Hepatocyte (in vitro differentiated cells): ENCODE measurements at regions not wholly inside any gene's neighbourhood (a gene's known extent, or its start where the extent isn't known, plus 50 kb on each side); places are given as distances from the start of the nearest gene placed in this dataset.

ENCODE experiments used
- DNase-seq: peaks from one replicate; pipeline ENCODE4 v3.0.0-alpha.2; 2016; ENCODE audit warnings: low spot score
- H2AFZ ChIP-seq: fragments of 200-600 bp; sonication (generic); 2 replicates; pipeline ENCODE4 v1.6.0; 2016; ENCODE audit warnings: antibody characterized with exemption, mild to moderate bottlenecking
- H3K27ac ChIP-seq: fragments of 200-600 bp; sonication (generic); 2 replicates; pipeline ENCODE4 v1.5.1; 2016; ENCODE audit warnings: mild to moderate bottlenecking
- H3K27me3 ChIP-seq: fragments of 200-600 bp; sonication (generic); 2 replicates; pipeline ENCODE4 v1.6.1; 2016
- H3K36me3 ChIP-seq: fragments of 200-600 bp; sonication (generic); replicated peaks from 2 replicates; pipeline ENCODE4 v1.5.1; 2016; ENCODE audit warnings: low read depth; ENCODE audit not compliant: insufficient read depth
- H3K4me1 ChIP-seq: fragments of 200-600 bp; sonication (generic); 2 replicates; pipeline ENCODE4 v1.5.1; 2016; ENCODE audit warnings: mild to moderate bottlenecking, moderate library complexity; ENCODE audit not compliant: insufficient read depth
- H3K4me2 ChIP-seq: fragments of 200-600 bp; sonication (generic); 2 replicates; pipeline ENCODE4 v1.6.0; 2016
- H3K4me3 ChIP-seq: fragments of 200-600 bp; sonication (generic); 2 replicates; pipeline ENCODE4 v1.5.1; 2016; ENCODE audit warnings: mild to moderate bottlenecking
- H3K79me2 ChIP-seq: fragments of 200-600 bp; sonication (generic); 2 replicates; pipeline ENCODE4 v1.6.0; 2017; ENCODE audit warnings: mild to moderate bottlenecking
- H3K9me2 ChIP-seq: fragments of 200-600 bp; sonication (generic); replicated peaks from 2 replicates; pipeline ENCODE4 v1.6.0; 2017; ENCODE audit warnings: mild to moderate bottlenecking; ENCODE audit not compliant: insufficient read depth
- H3K9me3 ChIP-seq: fragments of 200-600 bp; sonication (generic); 2 replicates; pipeline ENCODE4 v1.5.1; 2016; ENCODE audit warnings: low read depth, mild to moderate bottlenecking
- H4K20me1 ChIP-seq: fragments of 200-600 bp; sonication (generic); 2 replicates; pipeline ENCODE4 v1.6.0; 2016; ENCODE audit warnings: mild to moderate bottlenecking; ENCODE audit not compliant: insufficient read depth, poor library complexity, severe bottlenecking
- CTCF ChIP-seq: fragments of 200-600 bp; sonication (generic); IDR thresholded peaks from 2 replicates; pipeline ENCODE4 v1.5.1; 2016; ENCODE audit warnings: antibody characterized with exemption, mild to moderate bottlenecking; ENCODE audit not compliant: poor library complexity
- EZH2 ChIP-seq: fragments of 200-600 bp; sonication (generic); IDR thresholded peaks from 2 replicates; pipeline ENCODE4 v1.6.1; 2016; ENCODE audit warnings: antibody characterized with exemption, mild to moderate bottlenecking, borderline replicate concordance
- EZH2phosphoT487 ChIP-seq: fragments of 200-600 bp; sonication (generic); IDR thresholded peaks from one replicate; pipeline ENCODE4 v1.6.1; 2018; ENCODE audit warnings: antibody characterized with exemption, mild to moderate bottlenecking, low read depth, moderate library complexity; ENCODE audit not compliant: unreplicated experiment, severe bottlenecking
- WGBS: methylation state at CpG from one replicate; pipeline ENCODE4 v1.1.6; 2016; ENCODE audit warnings: low lambda C conversion rate; ENCODE audit errors: missing lambda C conversion rate; 5-methylcytosine and 5-hydroxymethylcytosine counted together

DNA sequence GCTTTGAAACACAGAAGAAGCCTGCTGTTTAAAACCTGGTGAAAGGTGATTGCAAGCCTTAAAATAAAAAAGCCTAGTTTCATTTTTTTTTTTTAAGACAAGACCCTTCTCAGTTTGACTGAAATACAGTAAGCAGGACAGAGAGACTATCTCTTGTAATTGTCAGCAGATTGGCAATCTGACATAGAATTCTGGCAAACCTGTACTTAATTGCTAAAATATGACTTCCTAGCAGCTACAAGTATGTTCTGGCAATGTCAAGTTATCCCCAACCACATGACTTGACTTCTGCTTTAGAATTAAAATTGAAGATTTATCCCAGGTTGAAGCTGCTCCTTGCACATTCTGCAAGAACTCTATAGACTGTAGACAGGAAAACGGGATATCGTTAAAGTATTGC, 232.8 kb upstream of the NR2F2 start:
- Histone ChIP-seq H3K36me3 (no peaks in the 10 kb centered on the region), H3K4me1 (no peaks in the 10 kb centered on the region), H3K9me2 (no peaks in the 10 kb centered on the region), H3K4me2 (no peak overlapping the region), H3K4me3 (no peak overlapping the region), H3K9me3 (no peaks in the 10 kb centered on the region), H3K79me2 (no peaks in the 10 kb centered on the region), H3K27me3 (no peaks in the 10 kb centered on the region), H4K20me1 (no peaks in the 10 kb centered on the region), H3K27ac (no peak overlapping the region), H2AFZ (no peak overlapping the region)
- no peak for TF ChIP-seq CTCF
- no peak for TF ChIP-seq EZH2phosphoT487
- no peak for TF ChIP-seq EZH2
- 74% methylated on average over 2 of the region's 2 CpGs for WGBS
- DNase-seq: no peak

- Histone ChIP-seq H3K4me1 (no peaks in the 10 kb centered on the region), H3K27me3 (no peaks in the 10 kb centered on the region), H3K4me3 (no peak overlapping the region), H3K9me3 (no peaks in the 10 kb centered on the region), H3K36me3 (no peaks in the 10 kb centered on the region), H3K79me2 (no peaks in the 10 kb centered on the region), H3K9me2 (no peaks in the 10 kb centered on the region), H3K27ac (no peak overlapping the region), H3K4me2 (no peak overlapping the region), H2AFZ (no peak overlapping the region), H4K20me1 (no peaks in the 10 kb centered on the region)
- DNase-seq: no peak
- TF ChIP-seq EZH2 (no peak), EZH2phosphoT487 (no peak), CTCF (no peak)
- 65% methylated on average over 6 of the region's 6 CpGs for WGBS
These were observed 227.9 kb upstream of the NR2F2 start for GRCh38 chr15:96102631-96103030.

DNA sequence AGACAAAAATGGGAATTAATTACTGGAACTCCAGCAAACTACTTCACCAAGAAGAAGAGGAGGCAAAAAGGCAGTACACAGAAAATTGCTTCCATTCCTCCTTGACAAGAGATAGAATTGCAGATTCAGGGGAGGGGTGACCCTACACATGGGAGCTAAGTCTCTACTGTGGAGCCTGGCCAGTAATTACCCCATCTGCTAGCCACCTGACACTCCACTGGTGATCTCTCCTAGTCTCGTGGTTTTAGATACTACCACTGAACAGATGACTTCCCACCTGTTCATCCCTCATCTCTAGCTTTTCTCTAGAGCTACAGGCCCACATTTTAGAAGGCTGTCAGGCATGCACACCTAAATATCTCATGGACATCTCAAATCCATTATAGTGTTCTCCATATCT, 224.3 kb upstream of the NR2F2 start:
- Histone ChIP-seq H3K79me2 (no peaks in the 10 kb centered on the region), H3K27ac (no peak overlapping the region), H3K9me2 (no peaks in the 10 kb centered on the region), H2AFZ (no peak overlapping the region), H3K36me3 (no peaks in the 10 kb centered on the region), H3K9me3 (no peaks in the 10 kb centered on the region), H4K20me1 (no peaks in the 10 kb centered on the region), H3K4me2 (no peak overlapping the region), H3K4me3 (no peak overlapping the region), H3K27me3 (no peaks in the 10 kb centered on the region), H3K4me1 (no peaks in the 10 kb centered on the region)
- TF ChIP-seq EZH2: no peak
- no peak for TF ChIP-seq CTCF
- TF ChIP-seq EZH2phosphoT487: no peak
- 100% methylated on average over 1 of the region's 1 CpG for WGBS
- DNase-seq: no peak

GRCh38 chr15:96106628-96107027, 223.9 kb upstream of the NR2F2 start:
- no peak overlapping the region for H3K4me2 ChIP-seq
- H3K79me2 ChIP-seq: no peaks in the 10 kb centered on the region
- no peak overlapping the region for H2AFZ ChIP-seq
- H3K9me2 ChIP-seq: no peaks in the 10 kb centered on the region
- H3K27ac ChIP-seq: no peak overlapping the region
- H3K36me3 ChIP-seq: no peaks in the 10 kb centered on the region
- H3K4me1 ChIP-seq: no peaks in the 10 kb centered on the region
- DNase-seq: no peak
- whole genome bisulfite sequencing: 92% methylated on average over 5 of the region's 5 CpGs
- TF ChIP-seq EZH2 (no peak), EZH2phosphoT487 (no peak), CTCF (no peak)
- H3K27me3 ChIP-seq: no peaks in the 10 kb centered on the region
- no peak overlapping the region for H3K4me3 ChIP-seq
- H4K20me1 ChIP-seq: no peaks in the 10 kb centered on the region
- no peaks in the 10 kb centered on the region for H3K9me3 ChIP-seq
